ENCODE measurements at regions not wholly inside any gene's neighbourhood (a gene's known extent, or its start where the extent isn't known, plus 50 kb on each side); places are given as distances from the start of the nearest gene placed in this dataset.

DNA sequence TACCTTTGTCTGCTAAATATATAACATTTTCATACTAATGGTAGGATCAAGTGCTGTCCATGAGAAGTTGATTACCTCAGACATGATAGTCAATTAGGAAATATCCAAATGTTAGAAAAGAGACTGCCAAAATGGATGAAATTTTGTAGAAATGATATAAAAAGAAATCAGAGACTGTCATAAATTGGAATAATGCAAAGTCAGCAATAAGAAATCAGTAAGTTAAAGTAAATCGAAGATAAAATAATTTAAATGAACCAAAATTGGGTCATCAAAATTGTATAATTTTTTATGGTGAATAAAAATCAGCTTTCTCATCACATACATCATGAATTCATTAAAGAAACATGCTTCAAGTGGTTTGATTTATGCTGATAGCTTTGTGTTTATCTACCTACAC is 165.3 kb upstream of the CDH2 start:
- no peaks in the 10 kb centered on the region for H3K9me3 ChIP-seq
- TF ChIP-seq POLR2AphosphoS5 (IDR thresholded peaks at IDR 0.05) = no peak
- no peak for TF ChIP-seq POLR2A (IDR thresholded peaks at IDR 0.05)
- TF ChIP-seq CTCF (IDR thresholded peaks at IDR 0.05) = no peak
- TF ChIP-seq EP300 (IDR thresholded peaks at IDR 0.05) = no peak
- no peaks in the 10 kb centered on the region for H3K36me3 ChIP-seq
- WGBS = 92% methylated on average over 1 of the region's 1 CpG
- no peaks in the 10 kb centered on the region for H3K4me1 ChIP-seq
- DNase-seq (ENCODE audit: low spot score in 2 of 2) = no peak
- no peak overlapping the region for H3K4me3 ChIP-seq
- no peaks in the 10 kb centered on the region for H3K27me3 ChIP-seq
- no peak overlapping the region for H3K27ac ChIP-seq

DNA sequence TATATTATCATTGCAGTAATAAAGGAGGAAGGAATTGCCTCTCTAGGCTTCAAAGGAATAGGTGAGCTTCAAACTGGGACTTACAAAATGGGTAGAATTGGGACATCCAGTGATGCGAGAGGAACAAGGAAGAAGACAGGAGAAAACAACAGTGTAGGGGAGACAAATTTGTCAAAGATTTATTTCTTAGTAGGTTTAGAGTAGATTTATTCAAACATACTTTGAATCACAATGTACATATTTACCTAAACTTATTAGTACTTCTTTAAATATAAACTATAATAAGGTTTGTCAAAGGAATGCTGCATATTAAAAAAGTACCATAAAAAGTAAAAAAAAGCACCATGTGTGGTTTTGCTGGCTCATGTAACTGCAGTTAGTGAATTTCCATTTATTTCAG is 161.4 kb upstream of the CDH2 start:
- Histone ChIP-seq H3K27ac (no peak overlapping the region), H3K4me1 (no peaks in the 10 kb centered on the region), H3K27me3 (no peaks in the 10 kb centered on the region), H3K4me3 (no peak overlapping the region), H3K36me3 (no peaks in the 10 kb centered on the region), H3K9me3 (no peaks in the 10 kb centered on the region)
- 89% methylated on average over 1 of the region's 1 CpG for WGBS
- TF ChIP-seq EP300 (IDR thresholded peaks at IDR 0.05) = no peak
- TF ChIP-seq POLR2AphosphoS5 (IDR thresholded peaks at IDR 0.05) = no peak
- TF ChIP-seq CTCF (IDR thresholded peaks at IDR 0.05) = no peak
- no peak for TF ChIP-seq POLR2A (IDR thresholded peaks at IDR 0.05)
- no peak for DNase-seq (ENCODE audit: low spot score in 2 of 2)

- no peaks in the 10 kb centered on the region for H3K4me1 ChIP-seq
- H3K4me3 ChIP-seq = no peak overlapping the region
- 72% methylated on average over 1 of the region's 1 CpG for WGBS
- H3K27me3 ChIP-seq = no peaks in the 10 kb centered on the region
- H3K9me3 ChIP-seq = no peaks in the 10 kb centered on the region
- DNase-seq (ENCODE audit: low spot score in 2 of 2) = no peak
- no peak overlapping the region for H3K27ac ChIP-seq
- H3K36me3 ChIP-seq = no peaks in the 10 kb centered on the region
- TF ChIP-seq EP300 (IDR thresholded peaks at IDR 0.05) (no peak), POLR2A (IDR thresholded peaks at IDR 0.05) (no peak), POLR2AphosphoS5 (IDR thresholded peaks at IDR 0.05) (no peak), CTCF (IDR thresholded peaks at IDR 0.05) (no peak)
These were observed 157.6 kb upstream of the CDH2 start for GRCh38 chr18:28334516-28334915.

GRCh38 chr18:28332071-28332470 is 155.1 kb upstream of the CDH2 start:
- H3K27me3 ChIP-seq = no peaks in the 10 kb centered on the region
- no peaks in the 10 kb centered on the region for H3K36me3 ChIP-seq
- no peak overlapping the region for H3K27ac ChIP-seq
- DNase-seq (ENCODE audit: low spot score in 2 of 2) = no peak
- no peaks in the 10 kb centered on the region for H3K4me1 ChIP-seq
- no peaks in the 10 kb centered on the region for H3K9me3 ChIP-seq
- WGBS = 74% methylated on average over 3 of the region's 3 CpGs
- TF ChIP-seq EP300 (IDR thresholded peaks at IDR 0.05) (no peak), POLR2AphosphoS5 (IDR thresholded peaks at IDR 0.05) (no peak), POLR2A (IDR thresholded peaks at IDR 0.05) (no peak), CTCF (IDR thresholded peaks at IDR 0.05) (no peak)
- H3K4me3 ChIP-seq = no peak overlapping the region

- H3K27me3 ChIP-seq = no peaks in the 10 kb centered on the region
- no peak overlapping the region for H3K4me3 ChIP-seq
- DNase-seq (ENCODE audit: low spot score in 2 of 2) = no peak
- H3K27ac ChIP-seq = no peak overlapping the region
- H3K9me3 ChIP-seq = no peaks in the 10 kb centered on the region
- 88% methylated on average over 4 of the region's 4 CpGs for WGBS
- TF ChIP-seq POLR2AphosphoS5 (IDR thresholded peaks at IDR 0.05) (no peak), EP300 (IDR thresholded peaks at IDR 0.05) (no peak), CTCF (IDR thresholded peaks at IDR 0.05) (no peak)
- H3K36me3 ChIP-seq = no peaks in the 10 kb centered on the region
- H3K4me1 ChIP-seq = no peaks in the 10 kb centered on the region
These were observed 154.6 kb upstream of the CDH2 start for GRCh38 chr18:28331551-28331950.
